HEK293 (cell line): ENCODE measurements at regions not wholly inside any gene's neighbourhood (a gene's known extent, or its start where the extent isn't known, plus 50 kb on each side); places are given as distances from the start of the nearest gene placed in this dataset.

ENCODE experiments used
- CTCF ChIA-PET: fragments of 350-600 bp; formaldehyde crosslinking; extraction: SDS; loops from one replicate; lab custom pipeline; 2021; ENCODE audit warnings: antibody characterized with exemption; lab: Yijun Ruan, JAX
- POLR2A ChIA-PET: fragments of 300-600 bp; formaldehyde crosslinking; extraction: SDS; loops from one replicate; lab custom pipeline; 2020; ENCODE audit warnings: antibody characterized with exemption, inconsistent platforms; lab: Yijun Ruan, JAX
- H3K27ac ChIP-seq: fragments of 200-500 bp; sonication (Bioruptor generic); 2 replicates; pipeline ENCODE4 v1.5.1; 2014; ENCODE audit warnings: low read depth, low read length, control low read depth, inconsistent platforms; ENCODE audit errors: extremely low read depth
- H3K36me3 ChIP-seq, 2 experiments: fragments of 200-500 bp in 1 of 2; sonication (Bioruptor generic) in 1 of 2; 1 replicate in 1 of 2; 2 replicates in 1 of 2; pipeline ENCODE4 v1.5.1; 2014 to 2017; ENCODE audit warnings: inconsistent platforms in 2 of 2, low read length in 2 of 2; ENCODE audit not compliant: control insufficient read depth in 2 of 2, insufficient read depth in 1 of 2
- H3K4me1 ChIP-seq: fragments of 200-500 bp; sonication (Bioruptor generic); 2 replicates; pipeline ENCODE4 v1.5.1; 2014; ENCODE audit warnings: mild to moderate bottlenecking, low read length, inconsistent platforms; ENCODE audit not compliant: control insufficient read depth, insufficient read depth
- H3K4me3 ChIP-seq: 2 replicates; pipeline ENCODE4 v1.5.1; 2011; ENCODE audit warnings: low read depth, mild to moderate bottlenecking, control low read depth, low read length, moderate library complexity
- H3K9me3 ChIP-seq: fragments of 200-500 bp; sonication (Bioruptor generic); 2 replicates; pipeline ENCODE4 v1.5.1; 2014; ENCODE audit warnings: low read depth, low read length, inconsistent platforms; ENCODE audit not compliant: control insufficient read depth, insufficient read depth
- GLI4 ChIP-seq: fragments of 450-650 bp; formaldehyde crosslinking; IDR thresholded peaks from 2 replicates; pipeline ENCODE4 v1.5.1; 2016; ENCODE audit warnings: missing biosample characterization, missing genetic modification characterization
- GLIS1 ChIP-seq: fragments of 450-650 bp; formaldehyde crosslinking; IDR thresholded peaks from 2 replicates; pipeline ENCODE4 v1.5.1; 2016; ENCODE audit warnings: missing biosample characterization, missing genetic modification characterization
- KLF7 ChIP-seq: fragments of 450-650 bp; formaldehyde crosslinking; IDR thresholded peaks from 2 replicates; pipeline ENCODE4 v1.5.1; 2016; ENCODE audit warnings: missing biosample characterization, missing genetic modification characterization, borderline replicate concordance
- MEIS1 ChIP-seq: sonication (generic); formaldehyde crosslinking; IDR thresholded peaks from 2 replicates; pipeline ENCODE4 v1.8.1; 2022; ENCODE audit warnings: missing genetic modification reagents, mild to moderate bottlenecking, borderline replicate concordance
- REPIN1 ChIP-seq: fragments of 450-650 bp; formaldehyde crosslinking; IDR thresholded peaks from 2 replicates; pipeline ENCODE4 v1.5.1; 2017; ENCODE audit warnings: missing biosample characterization, missing genetic modification characterization, low read depth
- SETDB1 ChIP-seq: IDR thresholded peaks from one replicate; pipeline ENCODE4 v1.6.1; 2017; ENCODE audit warnings: mild to moderate bottlenecking, low read length, moderate library complexity, mixed read lengths; ENCODE audit not compliant: insufficient read length
- ZBTB20 ChIP-seq: fragments of 450-650 bp; formaldehyde crosslinking; IDR thresholded peaks from 2 replicates; pipeline ENCODE4 v1.5.1; 2016; ENCODE audit warnings: missing biosample characterization, missing genetic modification characterization
- ZNF112 ChIP-seq: fragments of 450-650 bp; formaldehyde crosslinking; IDR thresholded peaks from 2 replicates; pipeline ENCODE4 v1.5.0; 2017; ENCODE audit warnings: missing biosample characterization, missing genetic modification characterization
- ZNF132 ChIP-seq: fragments of 450-650 bp; formaldehyde crosslinking; IDR thresholded peaks from 2 replicates; pipeline ENCODE4 v1.5.1; 2017; ENCODE audit warnings: missing biosample characterization, missing genetic modification characterization, borderline replicate concordance
- ZNF292 ChIP-seq: fragments of 450-650 bp; formaldehyde crosslinking; IDR thresholded peaks from 2 replicates; pipeline ENCODE4 v1.5.1; 2016; ENCODE audit warnings: low read depth, missing biosample characterization, missing genetic modification characterization, borderline replicate concordance
- ZNF341 ChIP-seq: fragments of 450-650 bp; formaldehyde crosslinking; IDR thresholded peaks from 2 replicates; pipeline ENCODE4; 2016; ENCODE audit warnings: low read depth, missing biosample characterization, missing genetic modification characterization
- ZNF354C ChIP-seq: fragments of 450-650 bp; formaldehyde crosslinking; IDR thresholded peaks from 2 replicates; pipeline ENCODE4 v1.5.1; 2016; ENCODE audit warnings: missing biosample characterization, missing genetic modification characterization, low read depth, borderline replicate concordance
- ZNF366 ChIP-seq: fragments of 450-650 bp; formaldehyde crosslinking; conservative IDR thresholded peaks from 2 replicates; pipeline ENCODE4 v1.5.1; 2016; ENCODE audit warnings: missing biosample characterization, missing genetic modification characterization
- ZNF501 ChIP-seq: fragments of 450-650 bp; formaldehyde crosslinking; IDR thresholded peaks from 2 replicates; pipeline ENCODE4 v1.5.1; 2016; ENCODE audit warnings: missing biosample characterization, missing genetic modification characterization
- ZNF561 ChIP-seq: fragments of 450-650 bp; IDR thresholded peaks from 2 replicates; pipeline ENCODE4 v1.5.1; 2018; ENCODE audit warnings: missing biosample characterization, missing genetic modification characterization, borderline replicate concordance
- ZNF660 ChIP-seq: fragments of 450-650 bp; IDR thresholded peaks from 2 replicates; pipeline ENCODE4 v1.5.1; 2018; ENCODE audit warnings: missing biosample characterization, mild to moderate bottlenecking, missing genetic modification characterization
- ZNF837 ChIP-seq: fragments of 450-650 bp; formaldehyde crosslinking; IDR thresholded peaks from 2 replicates; pipeline ENCODE4 v1.5.1; 2016; ENCODE audit warnings: missing biosample characterization, missing genetic modification characterization
- TF ChIP-seq, protein P1 (sequence below): fragments of 450-650 bp; formaldehyde crosslinking; IDR thresholded peaks from 2 replicates; pipeline ENCODE4 v1.5.1; 2016; ENCODE audit warnings: missing biosample characterization, missing genetic modification characterization
- TF ChIP-seq, protein P2 (sequence below): fragments of 450-650 bp; formaldehyde crosslinking; IDR thresholded peaks from 2 replicates; pipeline ENCODE4 v1.5.1; 2016; ENCODE audit warnings: missing biosample characterization, missing genetic modification characterization
- TF ChIP-seq, protein P3 (sequence below): fragments of 450-650 bp; formaldehyde crosslinking; IDR thresholded peaks from 2 replicates; pipeline ENCODE4 v1.5.1; 2017; ENCODE audit warnings: missing biosample characterization, missing genetic modification characterization
- TF ChIP-seq, protein P4 (sequence below): fragments of 450-650 bp; formaldehyde crosslinking; IDR thresholded peaks from 2 replicates; pipeline ENCODE4 v1.5.1; 2016; ENCODE audit warnings: missing biosample characterization, missing genetic modification characterization

DNA sequence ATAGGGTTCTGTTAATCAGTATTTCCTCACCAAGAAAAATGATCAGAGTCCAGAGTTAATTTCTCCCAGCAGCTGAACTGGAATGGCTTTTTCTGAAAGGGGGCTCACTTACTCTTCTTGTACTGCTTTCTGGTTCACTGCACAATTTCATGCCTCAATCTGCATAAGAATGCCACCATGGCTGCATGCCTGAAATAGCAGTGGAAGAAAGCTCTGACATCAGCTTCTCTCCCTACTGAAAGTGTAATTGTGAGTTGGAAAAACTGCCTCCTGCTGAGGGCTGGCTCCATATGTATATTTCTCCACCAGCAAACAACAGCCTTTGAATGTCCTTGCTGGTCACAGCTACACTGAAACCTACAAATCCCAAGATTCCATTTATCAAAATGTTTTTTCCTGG is 1027.2 kb upstream of the GJE1 start:
- TF ChIP-seq GLIS1 (tag by site-specific recombination), result peak; percentile 60; the same call in 1 of the 2 replicates
- TF ChIP-seq, protein P1, sequence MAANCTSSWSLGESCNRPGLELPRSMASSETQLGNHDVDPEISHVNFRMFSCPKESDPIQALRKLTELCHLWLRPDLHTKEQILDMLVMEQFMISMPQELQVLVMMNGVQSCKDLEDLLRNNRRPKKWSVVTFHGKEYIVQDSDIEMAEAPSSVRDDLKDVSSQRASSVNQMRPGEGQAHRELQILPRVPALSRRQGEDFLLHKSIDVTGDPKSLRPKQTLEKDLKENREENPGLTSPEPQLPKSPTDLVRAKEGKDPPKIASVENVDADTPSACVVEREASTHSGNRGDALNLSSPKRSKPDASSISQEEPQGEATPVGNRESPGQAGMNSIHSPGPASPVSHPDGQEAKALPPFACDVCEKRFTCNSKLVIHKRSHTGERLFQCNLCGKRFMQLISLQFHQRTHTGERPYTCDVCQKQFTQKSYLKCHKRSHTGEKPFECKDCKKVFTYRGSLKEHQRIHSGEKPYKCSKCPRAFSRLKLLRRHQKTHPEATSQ (tag by site-specific recombination), result no peak
- CTCF ChIA-PET, result interaction anchor here (0.5 to 0.6 kb wide), 2 partner anchors 107 to 189 kb away, joined by 3 to 4 read pairs; no protein-coding TSS in a partner anchor
- H3K4me3 ChIP-seq, result no peak overlapping the region
- no peaks in the 10 kb centered on the region for H3K9me3 ChIP-seq
- H3K27ac ChIP-seq, result no peak overlapping the region
- H3K4me1 ChIP-seq, result no peaks in the 10 kb centered on the region
- POLR2A ChIA-PET, result no interaction called here
- no peaks in the 10 kb centered on the region for H3K36me3 ChIP-seq

DNA sequence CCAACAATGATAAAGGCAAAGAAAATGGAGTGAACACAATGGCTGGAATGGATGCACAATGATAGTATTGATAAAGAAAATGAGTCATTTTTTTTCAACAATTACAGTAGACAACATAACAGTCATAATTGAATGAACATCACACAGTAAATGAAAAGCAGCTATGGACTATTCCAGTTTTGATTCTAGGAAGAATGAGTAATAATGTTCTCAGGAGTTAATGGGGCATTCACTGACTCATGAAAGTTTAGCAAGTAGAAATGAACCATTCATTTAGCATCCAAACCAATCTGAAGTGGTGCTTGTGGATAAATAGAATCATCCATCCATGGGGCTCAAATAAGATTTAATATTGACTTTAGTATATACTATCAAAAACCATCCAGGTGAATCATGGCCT is 1029.5 kb upstream of the GJE1 start:
- Histone ChIP-seq H3K4me3 (no peak overlapping the region), H3K9me3 (no peaks in the 10 kb centered on the region), H3K27ac (no peak overlapping the region), H3K4me1 (no peaks in the 10 kb centered on the region), H3K36me3 (no peaks in the 10 kb centered on the region)
- TF ChIP-seq ZNF341 (tag by site-specific recombination), result no peak
- TF ChIP-seq ZNF660 (tag by site-specific recombination), result no peak
- TF ChIP-seq ZNF292 (tag by site-specific recombination), result no peak
- no peak for TF ChIP-seq ZNF837 (tag by site-specific recombination)
- no peak for TF ChIP-seq ZNF112 (tag by site-specific recombination)
- TF ChIP-seq GLI4 (tag by site-specific recombination), result no peak
- TF ChIP-seq, protein P2, sequence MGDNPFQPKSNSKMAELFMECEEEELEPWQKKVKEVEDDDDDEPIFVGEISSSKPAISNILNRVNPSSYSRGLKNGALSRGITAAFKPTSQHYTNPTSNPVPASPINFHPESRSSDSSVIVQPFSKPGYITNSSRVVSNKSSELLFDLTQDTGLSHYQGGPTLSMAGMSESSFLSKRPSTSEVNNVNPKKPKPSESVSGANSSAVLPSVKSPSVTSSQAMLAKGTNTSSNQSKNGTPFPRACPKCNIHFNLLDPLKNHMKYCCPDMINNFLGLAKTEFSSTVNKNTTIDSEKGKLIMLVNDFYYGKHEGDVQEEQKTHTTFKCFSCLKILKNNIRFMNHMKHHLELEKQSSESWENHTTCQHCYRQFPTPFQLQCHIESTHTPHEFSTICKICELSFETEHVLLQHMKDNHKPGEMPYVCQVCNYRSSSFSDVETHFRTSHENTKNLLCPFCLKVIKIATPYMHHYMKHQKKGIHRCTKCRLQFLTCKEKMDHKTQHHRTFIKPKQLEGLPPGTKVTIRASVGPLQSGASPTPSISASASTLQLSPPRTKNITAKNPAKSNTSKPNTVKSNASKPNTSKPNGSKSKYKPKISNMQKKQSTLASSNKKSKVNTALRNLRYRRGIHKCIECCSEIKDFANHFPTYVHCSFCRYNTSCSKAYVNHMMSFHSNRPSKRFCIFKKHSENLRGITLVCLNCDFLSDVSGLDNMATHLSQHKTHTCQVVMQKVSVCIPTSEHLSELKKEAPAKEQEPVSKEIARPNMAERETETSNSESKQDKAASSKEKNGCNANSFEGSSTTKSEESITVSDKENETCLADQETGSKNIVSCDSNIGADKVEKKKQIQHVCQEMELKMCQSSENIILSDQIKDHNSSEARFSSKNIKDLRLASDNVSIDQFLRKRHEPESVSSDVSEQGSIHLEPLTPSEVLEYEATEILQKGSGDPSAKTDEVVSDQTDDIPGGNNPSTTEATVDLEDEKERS, result no peak
- no peak for TF ChIP-seq SETDB1
- no peak for TF ChIP-seq REPIN1 (tag by site-specific recombination)
- TF ChIP-seq ZBTB20 (tag by site-specific recombination), result no peak
- no peak for TF ChIP-seq ZNF561 (tag by site-specific recombination)
- no peak for TF ChIP-seq ZNF354C (tag by site-specific recombination)
- no peak for TF ChIP-seq ZNF132 (tag by site-specific recombination)
- no peak for TF ChIP-seq ZNF501
- TF ChIP-seq, protein P3, sequence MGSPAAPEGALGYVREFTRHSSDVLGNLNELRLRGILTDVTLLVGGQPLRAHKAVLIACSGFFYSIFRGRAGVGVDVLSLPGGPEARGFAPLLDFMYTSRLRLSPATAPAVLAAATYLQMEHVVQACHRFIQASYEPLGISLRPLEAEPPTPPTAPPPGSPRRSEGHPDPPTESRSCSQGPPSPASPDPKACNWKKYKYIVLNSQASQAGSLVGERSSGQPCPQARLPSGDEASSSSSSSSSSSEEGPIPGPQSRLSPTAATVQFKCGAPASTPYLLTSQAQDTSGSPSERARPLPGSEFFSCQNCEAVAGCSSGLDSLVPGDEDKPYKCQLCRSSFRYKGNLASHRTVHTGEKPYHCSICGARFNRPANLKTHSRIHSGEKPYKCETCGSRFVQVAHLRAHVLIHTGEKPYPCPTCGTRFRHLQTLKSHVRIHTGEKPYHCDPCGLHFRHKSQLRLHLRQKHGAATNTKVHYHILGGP, result no peak
- no peak for TF ChIP-seq GLIS1 (tag by site-specific recombination)
- TF ChIP-seq, protein P4, sequence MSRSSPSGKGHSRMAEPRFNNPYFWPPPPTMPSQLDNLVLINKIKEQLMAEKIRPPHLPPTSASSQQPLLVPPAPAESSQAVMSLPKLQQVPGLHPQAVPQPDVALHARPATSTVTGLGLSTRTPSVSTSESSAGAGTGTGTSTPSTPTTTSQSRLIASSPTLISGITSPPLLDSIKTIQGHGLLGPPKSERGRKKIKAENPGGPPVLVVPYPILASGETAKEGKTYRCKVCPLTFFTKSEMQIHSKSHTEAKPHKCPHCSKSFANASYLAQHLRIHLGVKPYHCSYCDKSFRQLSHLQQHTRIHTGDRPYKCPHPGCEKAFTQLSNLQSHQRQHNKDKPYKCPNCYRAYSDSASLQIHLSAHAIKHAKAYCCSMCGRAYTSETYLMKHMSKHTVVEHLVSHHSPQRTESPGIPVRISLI (tag by site-specific recombination), result no peak
- no peak for TF ChIP-seq ZNF366 (tag by site-specific recombination)
- no peak for TF ChIP-seq KLF7
- TF ChIP-seq MEIS1 (CRISPR knock-in tag), result no peak
- ChIA-PET CTCF (no interaction called here), POLR2A (no interaction called here)
